DOHH2 (cell line): ENCODE measurements at regions not wholly inside any gene's neighbourhood (a gene's known extent, or its start where the extent isn't known, plus 50 kb on each side); places are given as distances from the start of the nearest gene placed in this dataset.
"Not testable (repeated sequence)": the region's sequence is repeated elsewhere in the genome, so short reads cannot be mapped to it uniquely, and the experiment has no call there.

Experiments used
- EZH2phosphoT487 ChIP-seq: fragments of 200-600 bp; sonication (generic); IDR thresholded peaks from 2 replicates; pipeline ENCODE4 v1.6.1; 2017; ENCODE audit warnings: borderline replicate concordance, mild to moderate bottlenecking, antibody characterized with exemption, low read length, moderate library complexity, mixed read lengths
- TF ChIP-seq, protein P1 (sequence below): fragments of 200-600 bp; sonication (generic); IDR thresholded peaks from one replicate; pipeline ENCODE4 v1.5.1; 2014; ENCODE audit warnings: antibody characterized with exemption, mild to moderate bottlenecking, low read depth, low read length; ENCODE audit not compliant: poor library complexity, severe bottlenecking

GRCh38 chr9:42335984-42336657 is 152.7 kb downstream of the SPATA31A6 start:
- TF ChIP-seq, protein P1, sequence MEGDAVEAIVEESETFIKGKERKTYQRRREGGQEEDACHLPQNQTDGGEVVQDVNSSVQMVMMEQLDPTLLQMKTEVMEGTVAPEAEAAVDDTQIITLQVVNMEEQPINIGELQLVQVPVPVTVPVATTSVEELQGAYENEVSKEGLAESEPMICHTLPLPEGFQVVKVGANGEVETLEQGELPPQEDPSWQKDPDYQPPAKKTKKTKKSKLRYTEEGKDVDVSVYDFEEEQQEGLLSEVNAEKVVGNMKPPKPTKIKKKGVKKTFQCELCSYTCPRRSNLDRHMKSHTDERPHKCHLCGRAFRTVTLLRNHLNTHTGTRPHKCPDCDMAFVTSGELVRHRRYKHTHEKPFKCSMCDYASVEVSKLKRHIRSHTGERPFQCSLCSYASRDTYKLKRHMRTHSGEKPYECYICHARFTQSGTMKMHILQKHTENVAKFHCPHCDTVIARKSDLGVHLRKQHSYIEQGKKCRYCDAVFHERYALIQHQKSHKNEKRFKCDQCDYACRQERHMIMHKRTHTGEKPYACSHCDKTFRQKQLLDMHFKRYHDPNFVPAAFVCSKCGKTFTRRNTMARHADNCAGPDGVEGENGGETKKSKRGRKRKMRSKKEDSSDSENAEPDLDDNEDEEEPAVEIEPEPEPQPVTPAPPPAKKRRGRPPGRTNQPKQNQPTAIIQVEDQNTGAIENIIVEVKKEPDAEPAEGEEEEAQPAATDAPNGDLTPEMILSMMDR, result not testable (repeated sequence)
- TF ChIP-seq EZH2phosphoT487, result not testable (repeated sequence)
